HG02884 (cell line): ENCODE measurements at regions not wholly inside any gene's neighbourhood (a gene's known extent, or its start where the extent isn't known, plus 50 kb on each side); places are given as distances from the start of the nearest gene placed in this dataset.
"Not testable (repeated sequence)": the region's sequence is repeated elsewhere in the genome, so short reads cannot be mapped to it uniquely, and the experiment has no call there.

Experiments
- ATAC-seq: cut with Tn5 transposase; IDR thresholded peaks from one replicate; pipeline ENCODE4 v1.9.1; 2021; ENCODE audit warnings: mild to moderate bottlenecking, moderate library complexity; ENCODE audit not compliant: unreplicated experiment

DNA sequence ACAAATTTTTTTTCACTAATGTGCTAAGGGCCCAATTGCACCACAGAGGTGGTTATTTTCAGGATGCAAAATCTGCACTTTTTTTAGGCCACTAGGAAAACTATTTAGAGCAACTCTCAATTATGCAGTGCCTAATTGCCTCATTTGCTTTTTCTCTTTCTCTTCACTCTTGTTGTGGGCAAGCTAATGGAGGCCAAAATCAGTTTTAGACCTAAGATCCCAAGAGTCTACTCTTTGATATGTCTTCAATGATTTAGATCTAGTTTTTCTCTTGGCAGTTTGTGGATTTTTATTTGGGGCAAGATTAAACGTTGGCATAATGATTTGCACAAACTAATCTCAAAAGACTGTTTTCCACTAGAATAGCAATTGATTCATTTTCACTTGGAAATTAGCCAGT, 1996.9 kb downstream of the LRRC4C start:
- ATAC-seq: no peak

DNA sequence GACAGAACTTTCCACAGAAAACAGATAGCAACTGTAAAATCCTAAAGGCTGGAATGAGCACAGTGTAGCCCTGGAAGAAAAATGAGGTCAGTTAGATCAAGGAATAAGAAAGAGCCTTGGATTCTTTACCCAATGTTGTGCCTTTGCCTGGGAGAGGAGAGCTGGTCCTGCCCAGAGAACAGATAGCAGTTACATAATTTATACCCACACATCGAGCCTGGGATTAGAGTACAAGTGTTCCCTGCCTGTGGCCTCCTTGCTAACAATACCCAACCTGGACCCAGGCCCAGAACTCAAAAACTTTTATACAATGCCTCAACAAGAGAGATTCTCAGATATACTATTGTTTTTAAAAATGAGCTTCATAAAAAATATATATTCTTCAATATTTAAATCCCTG, 1998.4 kb downstream of the LRRC4C start:
- ATAC-seq: no peak

DNA sequence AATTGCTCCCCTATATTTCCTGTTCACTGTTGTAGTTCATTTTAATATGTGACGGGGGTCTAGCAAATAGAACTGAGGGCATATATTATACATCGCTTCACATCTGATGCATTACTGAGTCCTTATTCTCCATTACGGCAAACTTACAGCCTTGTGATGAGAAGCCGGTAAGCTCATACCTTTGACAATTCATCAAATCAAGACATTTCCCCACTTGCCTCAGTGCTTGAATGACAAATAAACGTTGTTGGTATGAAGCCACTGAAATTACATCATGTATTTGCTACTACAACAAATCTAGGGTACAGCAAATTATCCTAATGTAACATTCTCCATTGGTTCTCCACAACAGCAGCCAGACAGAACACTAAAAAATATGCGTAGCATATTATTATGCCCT, 1999.8 kb downstream of the LRRC4C start:
- ATAC-seq: no peak

DNA sequence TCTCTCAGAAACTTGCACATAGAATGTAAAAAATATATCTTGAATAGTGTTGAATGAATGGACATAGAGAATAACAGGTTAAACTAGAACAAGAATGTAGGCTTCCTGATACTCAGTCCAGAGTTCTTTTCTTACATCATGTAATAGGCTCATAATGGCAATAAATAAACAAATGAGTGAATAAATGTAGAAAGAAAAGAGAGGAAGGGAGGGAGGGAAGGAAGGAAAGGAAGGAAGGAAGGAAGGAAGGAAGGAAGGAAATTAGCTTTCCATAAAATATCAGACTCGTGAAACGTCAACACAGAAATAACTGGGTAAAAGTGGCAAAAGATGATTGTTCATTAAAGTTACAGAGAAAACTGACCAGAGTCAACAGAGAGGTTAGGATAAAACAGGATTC, 2001.0 kb downstream of the LRRC4C start:
- ATAC-seq: no peak

DNA sequence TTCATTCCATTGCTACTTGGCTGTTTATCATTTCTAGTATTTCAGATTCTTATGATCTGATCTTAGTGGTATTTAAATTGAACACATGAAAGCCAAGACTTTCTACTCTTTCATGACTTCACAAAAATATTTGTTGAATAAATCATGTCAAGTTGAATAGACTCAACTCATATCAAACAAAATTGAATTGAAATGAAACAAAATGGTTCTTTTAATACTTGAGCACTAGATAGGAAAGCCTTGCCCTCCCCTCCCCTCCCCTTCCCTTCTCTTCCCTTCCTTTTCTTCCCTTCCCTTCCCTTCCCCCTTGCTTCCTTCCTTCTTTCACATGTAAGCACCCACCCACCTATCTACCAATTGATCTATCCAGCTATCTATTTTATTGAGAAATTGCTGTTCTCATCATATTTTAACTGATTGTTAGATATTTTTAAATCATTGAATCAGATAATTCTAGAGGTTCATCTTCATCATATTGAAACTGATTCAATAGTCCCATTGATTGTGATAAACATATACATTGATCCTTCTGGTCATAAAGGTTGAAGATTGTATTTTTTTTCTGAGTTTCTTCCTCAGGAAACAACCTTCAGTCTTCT, 2015.9 kb downstream of the LRRC4C start:
- no peak for ATAC-seq

DNA sequence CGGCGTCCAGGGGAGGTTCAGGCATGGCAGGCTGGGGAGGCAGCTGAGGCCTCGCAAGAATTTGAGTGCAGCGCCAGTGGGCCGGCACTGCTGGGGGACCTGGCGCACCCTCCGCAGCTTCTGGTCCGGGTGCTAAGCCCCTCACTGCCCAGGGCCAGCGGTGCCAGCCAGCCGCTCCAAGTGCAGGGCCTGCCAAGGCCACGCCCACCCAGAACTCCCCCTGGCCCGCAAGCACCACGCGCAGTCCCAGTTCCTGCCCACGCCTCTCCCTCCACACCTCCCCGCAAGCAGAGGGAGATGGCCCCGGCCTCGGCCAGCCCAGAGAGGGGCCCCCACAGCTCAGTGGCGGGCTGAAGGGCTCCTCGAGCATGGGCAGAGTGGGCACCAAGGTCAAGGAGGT, 2017.3 kb downstream of the LRRC4C start:
- no peak for ATAC-seq

DNA sequence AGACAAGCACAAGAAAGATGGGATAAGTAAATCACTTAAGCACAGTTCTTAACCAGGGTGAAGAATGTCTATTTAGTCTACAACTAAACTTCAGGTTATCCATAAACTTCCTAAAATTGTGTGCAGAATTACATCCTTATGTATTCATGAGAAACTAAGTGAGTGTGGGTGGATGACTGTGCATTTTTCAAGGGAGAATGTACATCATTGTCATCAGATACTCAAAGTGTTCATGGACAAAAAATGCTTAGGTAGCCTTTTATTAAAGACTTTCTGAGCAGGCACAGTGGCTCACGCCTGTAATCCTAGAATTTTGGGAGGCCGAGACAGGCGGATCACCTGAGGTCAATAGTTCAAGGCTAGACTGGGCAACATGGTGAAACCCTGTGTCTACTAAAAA, 2023.8 kb downstream of the LRRC4C start:
- ATAC-seq: no peak

DNA sequence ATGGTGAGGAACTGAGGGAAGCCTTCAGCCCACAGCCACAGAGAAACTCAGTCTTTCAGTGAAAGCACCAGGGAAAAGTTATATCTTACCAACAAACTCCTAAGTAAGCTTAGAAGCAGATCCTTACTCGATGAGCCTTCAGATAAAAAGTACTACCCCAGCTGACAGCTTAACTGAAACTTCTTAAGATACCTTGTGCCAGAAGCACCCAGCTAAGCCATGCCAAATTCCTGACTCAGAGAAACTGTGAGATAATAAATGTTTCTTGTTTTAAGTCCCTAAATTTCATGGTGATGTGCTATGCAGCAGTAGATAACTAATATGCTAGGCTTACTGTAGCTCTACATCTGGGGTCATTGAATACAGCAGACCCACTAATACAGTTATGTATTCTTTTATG, 2025.0 kb downstream of the LRRC4C start:
- no peak for ATAC-seq

DNA sequence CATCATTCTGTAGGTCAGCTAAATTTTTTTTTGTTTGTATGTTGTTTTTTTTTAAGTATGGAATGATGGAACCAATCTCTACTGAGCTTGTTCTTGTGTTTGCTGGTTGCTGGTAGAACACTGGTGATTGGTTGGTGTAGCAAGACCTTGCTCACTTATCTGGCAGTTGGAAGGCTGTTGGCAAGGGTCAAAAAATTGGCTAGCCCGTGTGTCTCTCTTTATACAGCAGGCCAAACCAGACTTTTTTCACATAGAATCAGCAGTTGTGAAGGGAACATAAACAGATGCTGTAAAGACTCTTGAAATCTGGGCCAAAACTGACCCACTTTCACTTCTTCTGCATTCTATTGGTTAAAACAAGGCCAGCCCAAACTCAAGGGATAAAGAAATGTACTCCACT, 2026.5 kb downstream of the LRRC4C start:
- no peak for ATAC-seq

DNA sequence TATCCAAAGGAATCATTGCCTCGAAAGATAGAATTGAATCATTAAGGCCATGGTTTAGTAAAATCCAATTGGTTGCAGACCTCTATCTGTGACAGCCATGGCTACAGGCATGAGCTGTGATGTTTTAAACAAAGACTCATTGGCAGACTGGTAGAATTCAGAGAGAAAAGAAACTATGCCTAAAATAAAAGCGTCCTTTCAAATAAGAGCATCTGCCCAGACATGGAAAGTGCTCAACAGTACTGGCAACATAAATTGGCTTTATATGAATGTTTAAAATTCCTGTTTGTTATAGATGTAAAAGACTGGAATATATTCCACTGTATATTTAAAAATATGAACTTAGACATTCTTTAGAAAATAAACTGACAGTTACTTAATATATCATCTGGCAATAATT, 2034.2 kb downstream of the LRRC4C start:
- no peak for ATAC-seq

DNA sequence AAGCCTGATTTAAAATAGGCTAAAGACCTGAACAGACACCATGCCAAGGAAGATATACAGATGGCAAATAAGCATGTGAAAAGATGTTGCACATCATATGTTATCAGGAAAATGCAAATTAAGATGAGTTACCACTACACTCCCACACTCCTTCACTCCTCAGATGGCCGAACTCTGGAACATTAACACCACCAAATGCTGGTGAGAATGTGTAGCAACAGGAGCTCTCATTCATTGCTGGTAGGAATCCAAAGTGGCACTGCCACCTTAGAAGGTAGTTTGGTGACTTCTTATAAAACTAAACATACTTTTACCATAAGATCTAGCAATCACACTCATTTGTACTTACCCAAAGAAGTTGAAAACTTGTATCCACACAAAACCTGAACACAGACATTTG, 2047.3 kb downstream of the LRRC4C start:
- no peak for ATAC-seq

DNA sequence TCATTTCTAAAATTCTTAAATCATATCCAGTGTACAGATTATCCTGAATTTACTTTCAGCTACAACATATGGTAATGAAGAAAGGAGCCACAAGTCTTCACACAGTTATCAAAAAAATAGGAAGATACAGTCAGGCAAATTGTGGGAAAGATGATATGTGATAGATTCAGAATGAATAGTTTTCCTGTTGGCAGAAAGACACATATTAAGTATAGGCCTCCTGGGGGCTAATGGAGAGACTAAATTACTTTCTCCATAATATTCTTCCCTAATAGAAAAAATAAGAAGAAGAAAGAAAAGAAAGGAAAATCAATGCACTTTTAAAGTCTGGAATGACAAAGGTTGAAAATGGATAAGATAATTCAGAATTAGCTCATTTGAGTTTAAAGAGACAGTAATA, 2073.5 kb downstream of the LRRC4C start:
- no peak for ATAC-seq

DNA sequence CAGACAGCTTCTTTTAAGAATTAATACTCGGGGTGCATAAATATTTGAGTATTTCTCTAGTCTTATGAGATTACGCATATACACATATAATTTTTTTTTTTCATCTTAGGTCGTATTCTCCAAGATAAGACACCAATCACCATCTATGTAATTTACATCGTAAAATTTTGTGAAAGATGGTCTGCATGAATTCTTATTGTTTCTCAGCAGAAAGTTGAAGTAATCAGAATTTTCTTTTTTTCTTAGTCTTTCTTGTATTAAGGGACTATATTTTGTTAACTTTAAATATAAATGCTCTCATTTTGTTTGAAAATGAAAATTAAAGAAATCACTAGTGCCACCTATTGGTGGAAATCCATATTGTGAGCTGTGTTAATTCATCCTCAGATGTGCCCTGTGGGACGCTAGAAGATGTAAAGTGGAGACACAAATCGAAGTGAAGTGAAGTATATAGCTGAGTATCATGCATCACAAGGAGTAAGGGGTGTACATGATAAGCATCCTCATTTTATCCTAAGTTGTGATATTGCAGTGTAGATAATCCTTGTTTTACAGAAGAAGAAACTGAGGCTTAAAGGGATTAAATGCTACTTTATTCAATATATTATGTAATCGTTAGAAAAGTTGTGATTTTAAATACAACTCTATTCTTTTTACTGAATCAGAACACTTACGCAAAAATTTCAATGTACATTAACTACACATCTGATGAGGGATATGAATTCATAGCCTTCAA, 2084.3 kb downstream of the LRRC4C start:
- peak; percentile 60 for ATAC-seq

DNA sequence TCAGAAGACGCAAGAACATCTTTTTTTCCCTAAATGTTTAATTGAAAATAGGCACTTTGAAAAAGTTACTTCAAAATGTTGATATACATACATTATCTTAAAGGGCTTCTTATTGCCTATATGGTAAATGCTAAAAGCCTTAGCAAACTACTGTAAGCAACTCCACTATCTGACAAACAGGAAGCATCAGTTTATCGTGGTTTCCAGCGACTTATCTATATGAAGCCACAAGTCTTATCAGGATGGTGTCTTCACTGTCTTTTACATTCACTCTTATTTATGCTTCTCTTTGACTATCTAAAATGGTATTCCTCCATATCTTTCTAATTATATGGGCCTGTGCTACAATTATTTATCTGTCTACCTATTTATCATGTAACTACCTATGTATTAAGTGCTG, 2091.9 kb downstream of the LRRC4C start:
- no peak for ATAC-seq

DNA sequence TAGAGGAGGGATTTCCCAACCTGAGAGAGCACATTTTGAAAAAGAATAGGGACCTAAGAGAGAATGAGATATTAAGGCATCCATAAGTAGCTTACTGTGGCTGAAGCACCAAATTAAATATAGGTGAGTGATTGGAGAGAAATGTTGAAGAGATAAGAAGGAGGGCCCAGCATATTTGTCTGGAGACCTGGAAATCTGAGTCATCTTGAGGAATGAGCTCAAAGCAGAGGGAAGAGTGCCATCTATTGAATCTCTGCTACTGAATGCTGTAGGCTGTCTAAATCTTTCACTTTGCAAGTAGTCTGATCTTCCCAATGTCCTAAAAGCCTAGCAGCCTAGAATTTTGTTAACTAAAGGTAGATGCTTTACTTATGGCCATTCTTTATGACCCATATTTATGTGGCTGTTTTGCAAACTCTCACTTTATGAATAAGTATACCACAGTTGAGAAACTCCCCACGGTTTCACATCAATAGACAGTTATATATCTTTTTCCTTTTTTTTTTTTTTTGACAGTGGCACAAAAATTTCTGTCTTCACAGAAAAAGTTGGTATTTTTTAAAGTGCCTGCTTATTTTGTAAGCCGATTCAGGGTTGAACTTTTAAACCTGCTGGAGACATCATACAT, 2093.5 kb downstream of the LRRC4C start:
- ATAC-seq: no peak

DNA sequence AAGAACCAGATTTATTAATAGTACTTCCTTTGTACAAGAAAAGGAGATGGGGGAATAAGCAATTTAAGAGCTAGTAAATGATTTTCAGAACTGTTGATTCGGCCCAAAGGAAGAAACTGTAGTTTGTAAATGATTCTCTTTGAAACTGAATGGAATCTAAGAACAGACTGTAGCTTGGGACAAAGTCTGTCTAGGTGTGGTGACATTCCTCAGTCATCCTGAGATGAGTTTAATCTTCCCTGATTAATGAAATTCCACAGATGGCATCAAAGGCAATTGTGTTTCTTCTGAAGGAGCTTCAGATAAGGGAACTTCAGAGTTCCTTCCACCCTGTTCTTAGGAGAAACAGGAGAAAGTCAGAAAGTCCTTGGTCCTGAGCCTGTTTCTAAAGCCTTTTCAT, 2095.9 kb downstream of the LRRC4C start:
- no peak for ATAC-seq

DNA sequence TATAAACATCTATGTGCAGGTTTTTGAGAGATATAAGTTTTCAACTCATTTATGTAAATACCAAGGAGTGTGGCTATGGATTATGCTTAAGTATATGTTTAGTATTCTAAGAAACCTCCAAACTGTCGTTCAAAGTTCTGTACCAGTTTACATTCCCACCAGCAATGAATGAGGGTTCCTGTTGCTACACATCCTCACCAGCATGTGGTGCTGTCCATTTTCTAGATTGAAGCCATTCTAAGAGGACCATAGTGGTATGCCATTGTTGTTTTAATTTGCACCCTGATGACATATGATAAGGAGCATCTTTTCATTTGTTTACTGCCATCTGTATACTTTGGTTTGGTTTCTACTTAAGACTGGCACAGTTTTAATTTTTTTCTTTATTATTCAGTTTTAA, 2097.9 kb downstream of the LRRC4C start:
- no peak for ATAC-seq

DNA sequence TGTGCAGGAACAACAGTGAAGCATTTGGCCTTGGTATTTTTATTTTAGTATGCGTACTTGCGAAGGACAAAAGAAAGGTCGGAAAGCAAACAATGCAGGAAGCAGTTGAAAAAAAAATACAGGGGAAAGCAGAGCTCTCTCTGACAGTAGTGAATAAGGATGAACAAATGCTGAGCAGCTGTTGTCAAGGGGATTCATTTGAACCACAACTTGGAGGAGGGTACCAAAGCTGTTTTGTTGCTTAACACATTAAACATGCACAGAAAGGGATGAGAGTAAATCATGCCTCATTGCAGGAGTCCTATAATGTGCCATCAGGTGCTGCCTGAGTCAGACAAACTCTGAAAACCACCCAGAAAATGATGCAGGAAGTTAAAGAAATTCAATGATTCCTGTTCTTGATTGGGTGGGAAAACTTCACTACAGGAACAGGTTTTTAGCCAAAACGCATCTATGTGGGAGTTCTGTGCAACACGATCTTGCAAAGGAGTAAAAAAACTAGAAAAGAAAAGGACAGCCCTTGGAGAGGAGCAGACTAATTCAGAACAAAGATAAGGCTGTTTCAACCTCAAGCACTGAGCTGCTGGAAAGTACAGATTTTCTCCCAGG, 2113.5 kb downstream of the LRRC4C start:
- ATAC-seq: no peak

DNA sequence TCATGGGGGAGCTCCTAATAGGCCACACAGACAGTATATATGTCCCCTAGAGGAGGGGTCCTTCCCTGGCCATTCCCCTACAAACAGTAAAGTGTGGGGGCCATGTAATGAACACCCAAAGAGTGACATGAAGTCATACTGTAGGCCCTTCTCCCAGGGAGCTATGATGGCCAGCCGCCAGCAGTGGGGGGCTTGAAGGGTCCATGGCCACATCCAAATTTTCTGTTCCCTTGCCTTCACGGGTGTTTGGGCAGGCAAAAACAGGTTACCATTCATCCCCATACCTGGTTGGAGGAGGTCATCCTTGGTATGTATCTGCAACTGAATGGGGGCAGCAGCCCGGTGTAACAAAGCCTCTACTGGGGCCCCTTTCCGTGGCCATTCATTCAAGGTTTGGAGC, 2118.0 kb downstream of the LRRC4C start:
- ATAC-seq: no peak

DNA sequence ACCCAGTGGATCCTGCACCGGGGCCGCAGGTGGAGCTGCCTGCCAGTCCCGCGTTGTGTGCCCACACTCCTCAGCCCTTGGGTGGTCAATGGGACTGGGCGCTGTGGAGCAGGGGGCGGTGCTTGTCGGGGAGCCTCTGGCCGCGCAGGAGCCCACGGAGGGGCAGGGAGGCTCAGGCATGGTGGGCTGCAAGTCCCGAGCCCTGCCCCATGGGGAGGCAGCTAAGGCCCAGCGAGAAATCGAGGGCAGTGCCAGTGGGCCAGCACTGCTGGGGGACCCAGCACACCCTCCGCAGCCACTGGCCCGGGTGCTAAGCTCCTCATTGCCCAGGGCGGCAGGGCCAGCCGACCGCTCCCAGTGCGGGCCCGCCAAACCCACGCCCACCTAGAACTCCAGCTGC, 2126.4 kb downstream of the LRRC4C start:
- ATAC-seq: not testable (repeated sequence)

DNA sequence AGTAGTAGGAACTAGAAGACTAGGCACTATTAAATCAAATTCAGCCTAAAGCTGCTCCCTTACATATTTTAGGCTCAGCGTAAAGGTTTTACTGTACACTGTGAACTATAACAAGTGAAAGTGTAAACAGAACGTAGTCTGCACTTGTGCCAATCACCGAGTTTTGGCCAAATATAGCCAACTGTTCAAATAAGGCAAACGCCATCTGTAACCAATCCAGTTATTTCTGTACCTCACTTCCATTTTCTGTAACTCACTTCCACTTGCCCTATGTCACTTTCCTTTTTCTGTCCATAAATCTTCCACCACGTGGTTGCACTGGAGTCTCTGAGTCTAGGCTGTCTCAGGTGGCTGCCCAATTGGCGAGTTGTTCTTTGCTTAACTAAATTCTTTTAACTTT, 2132.2 kb downstream of the LRRC4C start:
- no peak for ATAC-seq

DNA sequence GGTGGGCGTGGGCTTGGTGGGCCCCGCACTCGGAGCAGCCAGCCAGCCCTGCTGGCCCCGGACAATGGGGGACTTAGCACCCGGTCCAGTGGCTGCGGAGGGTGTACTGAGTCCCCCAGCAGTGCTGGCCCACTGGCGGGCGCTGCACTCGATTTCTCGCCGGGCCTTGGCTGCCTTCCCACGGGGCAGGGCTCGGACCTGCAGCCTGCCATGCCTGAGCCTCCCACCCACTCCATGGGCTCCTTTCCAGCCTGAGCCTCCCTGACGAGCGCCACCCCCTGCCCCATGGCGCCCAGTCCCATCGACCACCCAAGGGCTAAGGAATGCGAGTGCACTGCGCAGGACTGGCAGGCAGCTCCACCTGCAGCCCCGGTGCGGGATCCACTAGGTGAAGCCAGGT, 2147.6 kb downstream of the LRRC4C start:
- not testable (repeated sequence) for ATAC-seq
